ENCODE measurements at regions not wholly inside any gene's neighbourhood (a gene's known extent, or its start where the extent isn't known, plus 50 kb on each side); places are given as distances from the start of the nearest gene placed in this dataset.

DNA sequence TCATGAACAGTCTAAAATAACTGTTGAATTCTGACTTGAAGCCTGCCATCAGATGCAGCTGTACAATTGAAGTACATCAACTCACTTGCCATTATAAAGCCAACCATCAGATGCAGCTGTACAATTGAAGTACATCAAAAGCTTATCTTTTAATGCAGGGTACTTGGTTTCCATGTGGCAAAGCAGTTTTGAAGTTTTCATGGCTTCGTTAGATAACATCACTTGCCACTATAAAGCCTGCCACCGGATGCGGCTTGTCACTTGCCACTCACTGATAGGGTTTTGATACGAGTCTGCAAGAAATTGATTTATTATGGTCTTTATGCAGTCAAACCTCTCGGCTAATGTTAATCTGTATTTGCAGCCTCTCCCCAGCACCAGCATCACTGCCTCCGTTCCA is 1605.8 kb downstream of the SUCLG1 start:
- no peak for DNase-seq

GRCh38 chr2:82852787-82853186 is 1606.3 kb downstream of the SUCLG1 start:
- no peak for DNase-seq

DNA sequence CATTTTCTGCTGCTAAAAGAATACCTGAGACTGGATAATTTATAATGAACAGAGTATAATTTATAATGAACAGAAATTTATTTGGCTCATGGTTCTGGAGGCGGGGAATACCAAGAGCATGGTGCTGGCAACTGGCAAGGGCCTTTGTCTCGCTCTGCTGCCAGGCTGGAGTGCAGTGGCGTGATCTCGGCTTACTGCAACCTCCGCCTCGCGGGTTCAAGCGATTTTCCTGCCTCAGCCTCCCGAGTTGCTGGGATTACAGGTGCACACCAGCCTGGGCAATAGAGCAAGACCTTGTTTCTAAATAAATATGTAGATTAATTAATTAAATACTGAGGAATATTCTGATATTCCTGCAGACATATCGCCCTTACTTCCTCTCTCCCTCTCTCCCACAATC is 1610.8 kb downstream of the SUCLG1 start:
- DNase-seq: no peak

DNA sequence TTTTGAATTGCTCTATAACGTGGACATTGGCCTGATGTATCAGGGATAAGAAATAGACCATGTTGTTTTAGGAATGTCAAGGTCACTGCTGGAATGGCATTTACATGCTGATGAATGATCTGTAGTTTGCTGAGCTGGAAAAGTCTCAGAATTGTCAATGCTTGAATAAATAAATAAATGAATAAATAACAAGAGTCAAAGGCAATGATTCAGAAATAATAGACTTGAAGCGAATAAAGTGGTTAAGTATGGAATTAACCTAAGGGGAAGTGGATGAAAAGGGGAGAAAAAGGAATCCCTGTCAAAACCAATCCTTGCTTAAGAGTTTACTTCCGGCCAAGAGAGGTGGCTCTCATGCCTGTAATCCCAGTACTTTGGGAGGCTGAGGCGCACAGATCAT is 1620.0 kb downstream of the SUCLG1 start:
- DNase-seq: no peak

GRCh38 chr2:82837588-82838304 is 1621.3 kb downstream of the SUCLG1 start:
- DNase-seq: no peak

DNA sequence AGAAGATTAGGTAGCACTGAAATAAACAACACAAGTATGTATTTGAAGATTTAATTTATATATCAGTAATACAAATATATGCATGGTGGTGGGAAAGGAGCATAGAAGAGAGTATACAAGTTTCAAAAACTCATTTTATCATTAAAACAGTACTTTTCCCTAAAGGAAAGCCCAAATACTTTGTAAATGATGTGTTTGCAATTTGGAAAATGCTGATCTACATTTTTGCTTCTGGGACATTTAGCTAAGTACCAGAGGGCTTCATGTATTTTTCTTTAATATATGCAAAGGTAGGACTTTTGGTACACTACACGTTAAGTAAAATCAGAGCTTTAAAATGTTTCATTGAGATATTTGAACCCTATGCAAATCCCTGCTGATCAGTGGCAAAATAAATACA is 1624.2 kb downstream of the SUCLG1 start:
- no peak for DNase-seq

GRCh38 chr2:82827426-82827825 is 1631.7 kb downstream of the SUCLG1 start:
- no peak for DNase-seq

DNA sequence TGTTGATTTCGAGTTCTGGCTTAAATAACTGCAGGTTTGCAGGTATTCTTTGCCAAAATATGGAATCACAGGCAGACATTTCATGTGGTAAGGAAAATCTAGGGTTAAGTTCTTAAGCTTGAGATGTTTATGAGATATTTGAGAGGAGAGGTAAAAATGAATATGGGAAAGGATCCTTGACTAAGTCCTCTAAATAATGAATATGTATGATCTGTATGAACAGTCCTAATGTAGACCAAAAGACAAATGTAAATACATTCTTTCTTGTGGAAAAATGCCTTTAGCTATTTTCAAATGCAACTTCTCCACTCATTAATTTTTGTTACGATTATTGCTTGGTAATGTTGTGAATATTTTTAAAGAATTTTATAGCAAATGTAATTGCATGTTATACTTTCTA is 1632.6 kb downstream of the SUCLG1 start:
- DNase-seq: no peak

GRCh38 chr2:82825410-82826090 is 1633.5 kb downstream of the SUCLG1 start:
- no peak for DNase-seq

DNA sequence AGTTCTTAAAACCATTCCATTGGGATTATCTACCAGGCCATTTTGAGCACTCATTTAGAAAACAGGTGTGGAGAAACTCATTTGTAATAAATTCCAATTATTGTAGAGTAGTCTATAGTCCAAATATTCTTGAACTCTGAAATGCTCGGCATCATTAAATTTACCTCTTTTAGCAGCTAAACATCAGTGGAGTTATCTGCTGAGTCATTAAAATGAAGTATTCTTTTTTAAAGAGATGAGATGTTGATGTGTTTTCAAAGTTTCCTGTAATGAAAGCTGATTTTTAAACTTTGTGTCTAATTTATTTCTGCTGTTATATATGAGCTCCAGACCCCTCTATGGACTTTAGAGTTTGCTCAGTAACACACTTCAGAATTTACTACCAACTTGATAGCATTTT is 1635.2 kb downstream of the SUCLG1 start:
- no peak for DNase-seq

GRCh38 chr2:82819951-82820350 is 1639.1 kb downstream of the SUCLG1 start:
- no peak for DNase-seq

DNA sequence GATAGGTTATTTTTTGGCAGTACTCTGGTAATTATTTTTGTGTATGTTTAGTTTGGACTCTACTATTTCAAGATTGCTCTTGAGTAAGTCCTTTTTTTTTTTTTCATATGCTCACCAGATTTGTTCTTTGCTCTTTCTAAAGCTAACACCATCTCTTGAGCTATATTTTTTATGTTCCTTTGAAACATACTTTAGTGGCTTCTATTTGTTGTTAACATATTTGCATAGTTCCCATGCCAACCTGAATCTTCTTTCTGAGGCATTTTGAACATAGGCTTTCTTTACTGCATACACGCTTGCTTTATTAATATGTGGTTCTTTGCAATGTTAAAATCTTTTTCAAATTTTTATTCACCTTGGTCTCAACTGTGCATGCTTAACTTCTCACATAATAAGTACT is 1644.9 kb downstream of the SUCLG1 start:
- no peak for DNase-seq

- DNase-seq: no peak
Measured at GRCh38 chr2:82811946-82812345, 1647.1 kb downstream of the SUCLG1 start.

GRCh38 chr2:82803307-82803706 is 1655.8 kb downstream of the SUCLG1 start:
- DNase-seq: no peak

GRCh38 chr2:82797469-82797868 is 1661.6 kb downstream of the SUCLG1 start:
- DNase-seq: no peak

DNA sequence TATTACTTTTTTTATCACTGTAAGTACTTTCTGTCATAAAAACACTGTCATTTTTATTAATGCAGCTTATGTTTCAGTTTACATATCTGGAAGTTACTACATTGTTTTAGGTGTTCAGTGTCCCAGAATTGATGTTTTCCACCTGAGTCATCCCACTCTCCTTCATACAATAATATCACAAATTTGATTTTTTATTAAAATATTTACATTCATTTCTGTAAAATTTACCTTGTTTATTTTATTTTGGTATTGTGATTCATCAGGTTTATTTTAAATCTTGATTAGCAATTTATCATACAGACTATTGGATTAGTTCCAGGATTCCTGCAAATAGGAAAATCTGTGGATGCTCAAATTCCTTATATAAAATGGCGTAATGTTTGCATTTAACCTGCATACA is 1662.9 kb downstream of the SUCLG1 start:
- DNase-seq: no peak

DNA sequence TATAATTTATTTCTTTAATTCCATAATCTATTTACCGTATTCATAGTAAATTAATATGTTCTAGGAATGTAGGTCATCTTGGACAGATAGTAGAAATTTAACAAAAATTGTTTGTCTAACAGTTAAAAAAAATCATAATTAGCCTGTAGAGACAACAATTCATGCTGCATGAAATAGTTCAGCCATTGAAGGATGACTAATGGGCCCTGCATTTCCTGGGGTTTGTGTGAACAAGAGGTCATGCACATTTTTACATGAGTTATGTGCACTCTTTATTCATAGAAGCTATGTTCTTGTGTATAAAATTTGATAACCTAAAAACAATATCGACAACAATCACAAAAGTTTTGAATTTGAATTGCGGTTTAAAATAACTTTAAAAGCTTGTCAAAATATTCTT is 1663.6 kb downstream of the SUCLG1 start:
- DNase-seq: no peak

DNA sequence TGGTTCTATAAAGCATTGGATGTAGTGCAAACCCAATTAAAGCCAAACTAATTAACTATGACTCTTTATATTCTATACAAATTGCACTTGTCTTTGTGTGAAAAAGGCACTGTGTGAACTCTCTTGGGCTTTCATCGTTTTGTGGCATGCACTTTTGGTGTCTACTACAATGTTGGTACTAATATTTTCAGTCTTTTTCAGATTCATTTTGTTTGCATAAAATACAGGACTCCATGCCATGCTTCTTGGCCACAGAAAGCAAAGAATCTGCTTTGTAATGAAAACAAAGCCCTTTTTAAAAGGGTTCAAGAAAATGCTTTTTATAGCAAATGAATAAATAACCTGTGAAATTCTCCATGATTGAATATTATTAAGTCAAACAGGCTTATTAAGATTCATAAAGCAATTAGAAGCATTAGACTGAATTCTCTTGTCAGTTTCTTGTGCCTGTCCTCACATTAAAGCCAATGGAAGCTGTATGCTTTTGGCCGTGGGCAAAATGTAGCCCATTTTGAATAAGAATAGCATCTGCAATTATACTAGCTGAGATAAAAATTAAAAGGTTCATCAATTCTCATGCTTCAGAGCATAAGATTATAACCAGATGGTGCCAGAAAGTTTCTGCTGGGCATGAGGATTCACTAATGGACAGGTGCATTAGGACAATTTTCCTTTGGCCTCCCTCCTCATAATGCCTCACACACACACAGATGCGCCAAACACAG is 1665.2 kb downstream of the SUCLG1 start:
- no peak for DNase-seq

DNA sequence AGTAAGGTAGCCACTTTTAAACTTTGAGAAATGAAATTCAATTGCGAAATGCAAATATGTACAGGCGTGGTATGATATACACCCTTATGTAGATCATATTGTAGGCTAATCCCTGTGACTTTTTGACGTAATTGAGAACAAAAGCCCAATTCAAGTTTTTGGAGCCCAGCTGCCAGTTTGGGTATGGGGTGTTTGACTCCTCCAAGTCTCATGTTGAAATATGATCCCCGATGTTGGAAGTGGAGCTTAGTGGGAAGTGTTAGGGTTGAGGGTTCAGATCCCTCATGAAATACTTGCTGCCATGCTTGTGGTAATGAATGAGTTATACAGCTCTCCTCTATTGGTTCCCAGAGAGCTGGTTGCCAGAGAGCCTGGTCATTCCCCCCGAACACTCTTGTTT is 1666.8 kb downstream of the SUCLG1 start:
- no peak for DNase-seq

DNA sequence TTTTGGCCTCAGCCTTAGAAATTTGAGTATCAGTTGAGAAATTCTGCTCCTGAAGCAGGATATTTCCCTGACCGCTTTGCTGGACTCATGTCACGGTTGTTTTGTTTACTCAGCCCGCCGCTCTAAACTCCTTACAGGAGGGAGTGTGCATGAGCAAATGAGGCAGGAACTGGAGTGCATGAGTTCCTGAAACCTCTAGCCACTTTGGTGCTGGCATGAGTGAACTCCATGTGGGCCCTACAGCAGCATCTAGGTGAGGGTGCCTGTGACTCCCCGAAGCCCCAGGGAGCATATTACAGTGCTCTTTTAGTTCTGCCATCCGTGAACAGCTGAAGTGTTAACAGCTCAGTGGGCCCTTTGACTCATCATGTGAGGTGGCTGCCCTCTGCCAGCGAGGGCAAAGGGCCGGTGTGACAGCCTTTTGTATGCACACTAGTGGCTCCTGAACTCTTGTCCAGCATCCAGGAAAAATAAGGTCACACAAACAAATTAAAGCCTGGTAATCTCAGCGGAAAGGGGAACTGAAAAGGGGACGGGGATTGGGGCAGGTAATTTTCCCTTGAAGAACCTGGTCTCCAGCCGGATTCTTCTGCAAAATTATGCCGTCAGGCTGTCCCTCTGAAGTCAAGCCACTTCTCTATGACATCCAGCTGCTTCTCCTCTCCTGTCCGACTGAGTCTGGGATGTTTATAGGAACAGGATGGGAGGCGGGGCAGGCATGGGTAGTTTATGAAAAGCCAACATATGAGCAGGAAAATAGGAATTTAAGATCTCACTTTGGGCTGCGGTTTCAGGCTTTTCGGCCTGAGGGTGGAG is 1668.7 kb downstream of the SUCLG1 start:
- DNase-seq: no peak

- DNase-seq: no peak
Measured at GRCh38 chr2:82789851-82790205, 1669.3 kb downstream of the SUCLG1 start.

DNA sequence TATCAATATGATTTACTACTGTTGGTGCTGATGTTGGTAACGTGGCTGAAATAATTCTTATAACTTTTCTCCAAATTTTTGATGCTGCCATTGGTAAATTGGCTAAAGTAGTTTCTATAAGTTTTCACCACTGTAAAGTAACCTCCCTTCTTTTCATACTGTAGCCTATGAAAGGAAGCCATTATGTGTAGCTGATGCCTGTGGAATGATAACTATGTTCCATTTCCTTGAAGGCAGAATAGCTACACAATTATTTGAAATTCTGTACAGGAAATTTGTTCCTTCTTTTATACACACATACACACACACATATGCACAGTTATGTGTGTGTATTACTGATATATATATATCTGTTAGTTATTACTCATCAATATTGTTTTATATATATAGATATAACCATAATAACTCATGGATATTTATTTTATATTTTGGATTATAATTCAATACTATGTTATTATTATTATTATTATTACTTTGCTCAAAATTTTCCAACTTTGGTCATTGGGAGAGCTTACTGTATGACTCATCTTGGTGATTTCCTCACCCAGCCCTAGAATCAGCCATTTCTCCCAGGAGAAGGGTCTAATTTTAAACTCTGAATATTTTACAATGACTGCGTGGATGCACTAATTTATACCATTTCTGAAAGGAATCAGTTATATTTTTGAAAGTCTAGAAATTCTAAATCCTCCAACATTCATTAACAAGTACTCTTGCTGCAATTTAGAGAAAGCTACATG is 1677.7 kb downstream of the SUCLG1 start:
- no peak for DNase-seq

DNA sequence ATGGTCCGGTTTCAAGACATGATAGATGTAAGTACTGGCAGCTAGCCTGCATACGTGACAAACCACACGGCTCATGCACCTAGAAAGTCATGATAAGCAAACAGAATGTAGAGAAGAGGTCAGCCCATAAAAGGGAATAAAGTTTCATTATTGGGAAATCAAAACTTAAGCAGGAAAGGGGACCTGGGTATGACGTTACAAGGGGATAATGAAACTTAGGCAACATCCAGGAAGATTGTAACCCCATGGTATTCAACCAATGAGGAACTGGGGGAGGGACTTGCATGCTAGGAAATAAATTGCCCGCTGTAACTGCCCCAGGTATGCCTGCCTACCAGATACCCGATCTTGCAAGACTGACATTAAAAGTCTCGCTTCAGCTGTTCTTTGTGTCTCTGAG is 1679.0 kb downstream of the SUCLG1 start:
- no peak for DNase-seq

All from activated CD4-positive, alpha-beta T cell treated with anti-CD3 and anti-CD28 coated beads for 1 hour (primary cell).